ENCODE measurements at regions not wholly inside any gene's neighbourhood (a gene's known extent, or its start where the extent isn't known, plus 50 kb on each side); places are given as distances from the start of the nearest gene placed in this dataset.

DNA sequence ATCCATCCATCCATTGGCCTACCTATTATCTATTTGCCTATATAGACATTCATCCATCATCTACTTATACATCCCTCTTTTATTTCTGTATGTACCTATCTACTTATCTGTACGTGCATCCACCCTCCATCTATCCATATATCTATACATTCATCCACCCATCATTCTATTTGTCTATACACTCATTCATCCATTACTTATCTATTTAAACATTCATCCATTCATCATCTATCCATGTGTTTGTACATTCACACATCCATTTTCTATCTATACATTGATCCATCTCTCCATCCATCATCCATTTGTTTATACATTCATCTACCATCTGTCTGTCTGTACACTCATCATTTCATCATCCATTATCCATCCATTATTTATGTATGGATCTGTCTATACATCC, 365.7 kb upstream of the RBFOX1 start:
- H3K36me3 ChIP-seq (ENCODE audit: control insufficient read depth in 2 of 2, insufficient read depth in 2 of 2, low read length in 1 of 2): no peaks in the 10 kb centered on the region

DNA sequence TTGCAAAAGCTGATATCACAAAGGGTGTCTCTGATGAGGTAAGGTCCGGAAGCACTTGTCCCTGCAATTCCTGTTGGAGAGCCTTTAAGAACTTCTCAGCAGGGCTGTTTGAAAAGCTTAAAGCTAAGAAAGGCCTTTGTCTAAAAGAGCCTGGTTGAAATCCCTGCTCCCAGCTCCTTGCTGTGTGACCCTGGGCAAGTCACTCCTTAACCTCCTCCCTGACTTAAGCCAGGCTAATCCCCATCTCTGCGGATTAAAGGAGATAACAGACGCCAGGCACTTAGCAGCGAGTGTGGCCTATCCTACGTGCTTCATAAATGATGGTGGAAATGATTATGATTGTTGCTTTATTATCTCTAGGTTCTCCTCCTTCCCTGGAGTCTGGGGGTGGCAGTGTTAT, 368.0 kb upstream of the RBFOX1 start:
- H3K4me1 ChIP-seq (ENCODE audit: control insufficient read depth in 2 of 2, insufficient read depth in 2 of 2, low read length in 1 of 2): no peaks in the 10 kb centered on the region
- no peak overlapping the region for H3K4me3 ChIP-seq (ENCODE audit: low read depth in 1 of 2, low read length in 2 of 2)
- H3K27me3 ChIP-seq (ENCODE audit: control insufficient read depth in 1 of 2, insufficient read depth in 2 of 2, low read length in 2 of 2): no peaks in the 10 kb centered on the region
- 61 to 73% methylated on average over 5 of the region's 5 CpGs for WGBS, 2 donors
- H3K27ac ChIP-seq (ENCODE audit: low read depth in 2 of 2, low read length in 1 of 2): no peak overlapping the region
- H3K9me3 ChIP-seq (ENCODE audit: control insufficient read depth in 2 of 2, insufficient read depth in 1 of 2, low read depth in 1 of 2, low read length in 1 of 2): no peaks in the 10 kb centered on the region
- H3K36me3 ChIP-seq (ENCODE audit: control insufficient read depth in 2 of 2, insufficient read depth in 2 of 2, low read length in 1 of 2): no peaks in the 10 kb centered on the region

More for the DNA sequence above, 365.7 kb upstream of the RBFOX1 start:
- no peaks in the 10 kb centered on the region for H3K4me1 ChIP-seq (ENCODE audit: control insufficient read depth in 2 of 2, insufficient read depth in 2 of 2, low read length in 1 of 2)
- WGBS, 2 donors: 71 to 73% methylated on average over 1 of the region's 1 CpG
- no peaks in the 10 kb centered on the region for H3K9me3 ChIP-seq (ENCODE audit: control insufficient read depth in 2 of 2, insufficient read depth in 1 of 2, low read depth in 1 of 2, low read length in 1 of 2)
- no peak overlapping the region for H3K27ac ChIP-seq (ENCODE audit: low read depth in 2 of 2, low read length in 1 of 2)
- no peaks in the 10 kb centered on the region for H3K27me3 ChIP-seq (ENCODE audit: control insufficient read depth in 1 of 2, insufficient read depth in 2 of 2, low read length in 2 of 2)
- H3K4me3 ChIP-seq (ENCODE audit: low read depth in 1 of 2, low read length in 2 of 2): no peak overlapping the region

DNA sequence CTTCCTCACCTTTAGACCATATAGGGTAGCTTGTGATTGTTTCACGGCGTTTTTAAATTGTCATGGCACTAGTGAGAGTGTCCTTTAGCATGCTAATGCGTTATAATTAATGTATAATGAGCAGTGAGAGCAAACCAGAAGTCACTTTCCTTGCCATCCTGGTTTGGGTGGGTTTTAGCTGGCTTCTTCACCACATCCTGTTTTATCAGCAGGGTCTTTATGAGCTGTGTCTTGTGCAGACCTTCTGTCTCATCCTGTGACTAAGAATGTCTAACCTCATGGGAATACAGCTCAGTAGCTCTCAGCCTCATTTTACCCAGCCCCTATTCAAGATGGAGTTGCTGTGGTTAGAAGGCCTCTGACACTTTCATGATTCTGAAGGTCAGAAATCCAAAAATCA, 370.9 kb upstream of the RBFOX1 start:
- WGBS, 2 donors: 52 to 82% methylated on average over 3 of the region's 3 CpGs

DNA sequence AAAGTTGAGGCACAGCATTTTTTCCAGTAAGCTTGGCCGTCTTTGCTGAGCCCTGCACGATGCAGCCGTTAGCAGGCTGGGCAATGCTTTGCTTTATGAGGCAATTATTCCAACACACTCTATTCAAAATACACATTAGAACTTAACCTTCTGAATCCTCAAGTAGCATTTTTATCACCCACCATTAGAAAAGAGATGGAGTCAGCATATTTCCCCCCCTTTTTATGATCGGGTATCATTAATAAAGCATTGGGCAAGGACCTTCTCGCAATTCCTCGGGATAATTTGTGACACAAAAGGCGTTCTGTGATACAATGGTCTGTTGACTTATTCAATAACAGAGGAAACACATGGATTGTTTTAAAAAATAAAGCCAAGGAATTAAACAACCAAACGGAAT, 374.5 kb upstream of the RBFOX1 start:
- Histone ChIP-seq H3K27me3 (ENCODE audit: control insufficient read depth in 1 of 2, insufficient read depth in 2 of 2, low read length in 2 of 2) (no peaks in the 10 kb centered on the region), H3K9me3 (ENCODE audit: control insufficient read depth in 2 of 2, insufficient read depth in 1 of 2, low read depth in 1 of 2, low read length in 1 of 2) (no peaks in the 10 kb centered on the region), H3K27ac (ENCODE audit: low read depth in 2 of 2, low read length in 1 of 2) (no peak overlapping the region), H3K4me3 (ENCODE audit: low read depth in 1 of 2, low read length in 2 of 2) (no peak overlapping the region), H3K4me1 (ENCODE audit: control insufficient read depth in 2 of 2, insufficient read depth in 2 of 2, low read length in 1 of 2) (no peaks in the 10 kb centered on the region), H3K36me3 (ENCODE audit: control insufficient read depth in 2 of 2, insufficient read depth in 2 of 2, low read length in 1 of 2) (no peaks in the 10 kb centered on the region)
- WGBS, 2 donors: 88 to 89% methylated on average over 8 of the region's 8 CpGs

More for the DNA sequence above, 370.9 kb upstream of the RBFOX1 start:
- no peak overlapping the region for H3K4me3 ChIP-seq (ENCODE audit: low read depth in 1 of 2, low read length in 2 of 2)
- H3K9me3 ChIP-seq (ENCODE audit: control insufficient read depth in 2 of 2, insufficient read depth in 1 of 2, low read depth in 1 of 2, low read length in 1 of 2): no peaks in the 10 kb centered on the region
- no peaks in the 10 kb centered on the region for H3K36me3 ChIP-seq (ENCODE audit: control insufficient read depth in 2 of 2, insufficient read depth in 2 of 2, low read length in 1 of 2)
- H3K27ac ChIP-seq (ENCODE audit: low read depth in 2 of 2, low read length in 1 of 2): no peak overlapping the region
- H3K4me1 ChIP-seq (ENCODE audit: control insufficient read depth in 2 of 2, insufficient read depth in 2 of 2, low read length in 1 of 2): no peaks in the 10 kb centered on the region
- no peaks in the 10 kb centered on the region for H3K27me3 ChIP-seq (ENCODE audit: control insufficient read depth in 1 of 2, insufficient read depth in 2 of 2, low read length in 2 of 2)

DNA sequence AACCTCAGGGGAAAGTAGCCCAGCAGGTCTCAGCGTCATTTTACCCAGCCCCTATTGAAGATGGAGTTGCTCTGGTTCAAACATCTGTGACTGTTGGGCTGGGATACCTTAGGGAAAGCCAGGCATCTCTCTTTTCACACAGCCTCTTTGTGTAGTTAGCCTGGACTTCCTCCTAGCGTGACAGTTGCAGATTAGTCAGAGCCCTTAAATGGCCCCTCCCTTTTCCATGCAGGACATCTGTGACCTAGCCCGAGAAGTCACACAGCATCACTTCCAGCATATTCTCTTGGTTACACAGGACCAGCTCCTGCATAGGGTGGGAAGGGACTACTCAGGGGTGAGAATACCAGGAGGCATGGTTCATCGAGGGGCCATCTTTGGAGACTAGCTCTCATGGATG, 375.0 kb upstream of the RBFOX1 start:
- no peaks in the 10 kb centered on the region for H3K9me3 ChIP-seq (ENCODE audit: control insufficient read depth in 2 of 2, insufficient read depth in 1 of 2, low read depth in 1 of 2, low read length in 1 of 2)
- WGBS, 2 donors: 59 to 62% methylated on average over 4 of the region's 4 CpGs
- H3K27ac ChIP-seq (ENCODE audit: low read depth in 2 of 2, low read length in 1 of 2): no peak overlapping the region
- H3K27me3 ChIP-seq (ENCODE audit: control insufficient read depth in 1 of 2, insufficient read depth in 2 of 2, low read length in 2 of 2): no peaks in the 10 kb centered on the region
- no peaks in the 10 kb centered on the region for H3K4me1 ChIP-seq (ENCODE audit: control insufficient read depth in 2 of 2, insufficient read depth in 2 of 2, low read length in 1 of 2)
- H3K4me3 ChIP-seq (ENCODE audit: low read depth in 1 of 2, low read length in 2 of 2): no peak overlapping the region
- no peaks in the 10 kb centered on the region for H3K36me3 ChIP-seq (ENCODE audit: control insufficient read depth in 2 of 2, insufficient read depth in 2 of 2, low read length in 1 of 2)

DNA sequence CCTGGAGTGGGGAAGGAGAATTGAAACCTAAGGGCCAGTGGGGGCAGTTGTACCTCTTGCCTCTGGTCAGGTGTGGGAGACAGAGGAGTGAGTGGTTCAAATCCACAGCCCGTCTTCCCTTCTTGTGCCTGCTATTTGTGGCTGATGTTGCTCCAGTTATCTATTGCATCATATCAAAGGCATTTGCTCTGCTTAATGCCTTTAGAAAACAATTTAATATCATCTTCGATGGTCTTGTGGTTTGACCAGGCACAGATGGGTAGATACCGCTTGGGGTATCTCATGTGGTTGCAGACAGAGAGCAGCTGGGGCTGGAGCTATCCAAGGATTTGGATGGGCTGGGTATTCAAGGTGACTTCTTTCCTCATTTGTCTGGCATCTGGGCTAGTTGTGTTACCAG, 376.1 kb upstream of the RBFOX1 start:
- no peak overlapping the region for H3K27ac ChIP-seq (ENCODE audit: low read depth in 2 of 2, low read length in 1 of 2)
- H3K9me3 ChIP-seq (ENCODE audit: control insufficient read depth in 2 of 2, insufficient read depth in 1 of 2, low read depth in 1 of 2, low read length in 1 of 2): no peaks in the 10 kb centered on the region
- WGBS, 2 donors: 81 to 88% methylated on average over 3 of the region's 3 CpGs
- no peak overlapping the region for H3K4me3 ChIP-seq (ENCODE audit: low read depth in 1 of 2, low read length in 2 of 2)
- H3K36me3 ChIP-seq (ENCODE audit: control insufficient read depth in 2 of 2, insufficient read depth in 2 of 2, low read length in 1 of 2): no peaks in the 10 kb centered on the region
- no peaks in the 10 kb centered on the region for H3K4me1 ChIP-seq (ENCODE audit: control insufficient read depth in 2 of 2, insufficient read depth in 2 of 2, low read length in 1 of 2)
- H3K27me3 ChIP-seq (ENCODE audit: control insufficient read depth in 1 of 2, insufficient read depth in 2 of 2, low read length in 2 of 2): no peaks in the 10 kb centered on the region

DNA sequence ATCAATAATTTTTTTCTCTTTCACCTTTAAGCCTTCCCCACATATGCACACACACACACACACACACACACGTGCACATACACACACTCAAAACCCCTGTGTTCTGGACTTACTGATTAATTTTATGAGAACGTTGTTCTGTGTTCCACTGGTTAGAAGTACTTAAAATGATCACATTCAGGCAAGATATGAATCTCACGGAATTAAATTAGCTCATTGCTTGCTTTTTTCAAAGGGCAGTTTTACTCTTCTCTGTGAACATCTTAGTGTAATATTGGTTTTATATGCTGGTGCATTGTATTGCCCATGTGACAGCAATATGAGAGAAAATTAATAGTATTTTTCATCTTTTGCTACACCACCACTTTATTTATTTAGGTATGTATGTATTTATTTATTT, 377.3 kb upstream of the RBFOX1 start:
- H3K27ac ChIP-seq (ENCODE audit: low read depth in 2 of 2, low read length in 1 of 2): no peak overlapping the region
- H3K27me3 ChIP-seq (ENCODE audit: control insufficient read depth in 1 of 2, insufficient read depth in 2 of 2, low read length in 2 of 2): no peaks in the 10 kb centered on the region
- H3K36me3 ChIP-seq (ENCODE audit: control insufficient read depth in 2 of 2, insufficient read depth in 2 of 2, low read length in 1 of 2): no peaks in the 10 kb centered on the region
- H3K9me3 ChIP-seq (ENCODE audit: control insufficient read depth in 2 of 2, insufficient read depth in 1 of 2, low read depth in 1 of 2, low read length in 1 of 2): no peaks in the 10 kb centered on the region
- H3K4me1 ChIP-seq (ENCODE audit: control insufficient read depth in 2 of 2, insufficient read depth in 2 of 2, low read length in 1 of 2): no peaks in the 10 kb centered on the region
- H3K4me3 ChIP-seq (ENCODE audit: low read depth in 1 of 2, low read length in 2 of 2): no peak overlapping the region
- WGBS, 2 donors: 56 to 83% methylated on average over 3 of the region's 3 CpGs

DNA sequence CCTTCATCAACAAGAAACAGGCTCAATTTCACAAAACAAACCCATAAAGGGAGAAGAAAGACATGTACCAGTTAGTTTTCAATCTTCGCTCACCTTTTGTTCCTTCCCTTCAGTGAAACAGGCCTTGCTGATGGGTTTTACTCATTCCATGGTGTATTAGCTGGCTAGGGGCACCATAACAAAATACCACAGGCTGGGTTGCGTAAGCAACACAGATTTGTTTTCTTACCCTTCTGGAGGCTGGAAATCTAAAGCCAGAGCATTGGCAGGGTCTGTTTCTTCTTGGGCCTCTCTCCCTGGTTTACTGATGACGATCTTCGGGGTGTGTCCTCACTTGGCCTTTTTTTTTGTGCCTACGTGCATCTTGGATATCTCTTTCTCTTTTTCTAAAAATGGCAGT, 383.4 kb upstream of the RBFOX1 start:
- no peaks in the 10 kb centered on the region for H3K36me3 ChIP-seq (ENCODE audit: control insufficient read depth in 2 of 2, insufficient read depth in 2 of 2, low read length in 1 of 2)
- H3K27me3 ChIP-seq (ENCODE audit: control insufficient read depth in 1 of 2, insufficient read depth in 2 of 2, low read length in 2 of 2): no peaks in the 10 kb centered on the region
- WGBS, 2 donors: 76 to 89% methylated on average over 5 of the region's 5 CpGs
- H3K4me3 ChIP-seq (ENCODE audit: low read depth in 1 of 2, low read length in 2 of 2): no peak overlapping the region
- H3K4me1 ChIP-seq (ENCODE audit: control insufficient read depth in 2 of 2, insufficient read depth in 2 of 2, low read length in 1 of 2): no peaks in the 10 kb centered on the region
- no peaks in the 10 kb centered on the region for H3K9me3 ChIP-seq (ENCODE audit: control insufficient read depth in 2 of 2, insufficient read depth in 1 of 2, low read depth in 1 of 2, low read length in 1 of 2)
- no peak overlapping the region for H3K27ac ChIP-seq (ENCODE audit: low read depth in 2 of 2, low read length in 1 of 2)

DNA sequence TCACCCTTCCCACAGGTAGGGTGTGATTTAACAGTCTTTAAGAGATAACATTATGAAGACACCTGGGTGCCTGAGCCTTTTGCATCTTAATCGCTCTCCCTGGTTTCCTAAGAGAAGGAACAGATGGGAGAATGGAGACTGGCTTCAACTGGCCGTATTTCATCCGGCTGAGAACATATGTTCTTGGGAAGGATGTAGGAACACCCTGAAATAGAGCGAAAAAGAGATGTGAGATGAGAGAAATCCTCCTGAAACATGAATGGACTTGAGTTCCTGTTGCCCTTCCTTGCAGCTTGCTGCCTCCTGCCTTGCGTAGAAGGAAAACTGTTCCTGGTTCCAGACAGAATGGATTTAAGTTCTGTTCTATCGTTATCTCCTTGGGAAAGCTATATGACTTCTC, 385.4 kb upstream of the RBFOX1 start:
- Histone ChIP-seq H3K9me3 (ENCODE audit: control insufficient read depth in 2 of 2, insufficient read depth in 1 of 2, low read depth in 1 of 2, low read length in 1 of 2) (no peaks in the 10 kb centered on the region), H3K27ac (ENCODE audit: low read depth in 2 of 2, low read length in 1 of 2) (no peak overlapping the region), H3K4me3 (ENCODE audit: low read depth in 1 of 2, low read length in 2 of 2) (no peak overlapping the region), H3K4me1 (ENCODE audit: control insufficient read depth in 2 of 2, insufficient read depth in 2 of 2, low read length in 1 of 2) (no peaks in the 10 kb centered on the region), H3K27me3 (ENCODE audit: control insufficient read depth in 1 of 2, insufficient read depth in 2 of 2, low read length in 2 of 2) (no peaks in the 10 kb centered on the region), H3K36me3 (ENCODE audit: control insufficient read depth in 2 of 2, insufficient read depth in 2 of 2, low read length in 1 of 2) (no peaks in the 10 kb centered on the region)
- whole genome bisulfite sequencing, 2 donors: 43 to 53% methylated on average over 6 of the region's 6 CpGs

DNA sequence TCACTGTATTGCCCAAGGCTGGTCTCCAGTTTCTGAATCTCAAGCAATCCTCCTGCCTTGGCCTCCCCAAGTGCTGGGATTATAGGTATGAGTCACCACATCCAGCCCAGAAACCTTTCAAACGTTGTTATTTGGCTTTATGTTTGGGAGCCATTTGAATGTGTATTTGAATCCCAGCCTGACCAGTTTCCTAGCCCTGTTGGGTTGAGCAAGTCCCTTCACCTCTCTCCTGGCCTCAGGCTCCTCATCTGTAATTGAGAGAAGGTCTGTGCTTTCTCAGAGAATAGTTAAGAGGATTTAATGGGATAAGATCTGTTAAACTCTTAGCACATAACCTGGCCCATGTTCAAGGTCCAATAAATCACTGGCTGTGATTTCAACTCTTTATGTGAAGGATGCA, 385.8 kb upstream of the RBFOX1 start:
- Histone ChIP-seq H3K9me3 (ENCODE audit: control insufficient read depth in 2 of 2, insufficient read depth in 1 of 2, low read depth in 1 of 2, low read length in 1 of 2) (no peaks in the 10 kb centered on the region), H3K27ac (ENCODE audit: low read depth in 2 of 2, low read length in 1 of 2) (no peak overlapping the region), H3K36me3 (ENCODE audit: control insufficient read depth in 2 of 2, insufficient read depth in 2 of 2, low read length in 1 of 2) (no peaks in the 10 kb centered on the region), H3K27me3 (ENCODE audit: control insufficient read depth in 1 of 2, insufficient read depth in 2 of 2, low read length in 2 of 2) (no peaks in the 10 kb centered on the region), H3K4me1 (ENCODE audit: control insufficient read depth in 2 of 2, insufficient read depth in 2 of 2, low read length in 1 of 2) (no peaks in the 10 kb centered on the region), H3K4me3 (ENCODE audit: low read depth in 1 of 2, low read length in 2 of 2) (no peak overlapping the region)
- 32 to 40% methylated on average over 1 of the region's 1 CpG for WGBS, 2 donors

Measured in esophagus (tissue), 2 donors.